Pons (tissue), 1 donor: ENCODE measurements at regions not wholly inside any gene's neighbourhood (a gene's known extent, or its start where the extent isn't known, plus 50 kb on each side); places are given as distances from the start of the nearest gene placed in this dataset.

Source experiments
- DNase-seq: peaks from one replicate; pipeline ENCODE4 v3.0.0-alpha.2; 2016; ENCODE audit warnings: low spot score

DNA sequence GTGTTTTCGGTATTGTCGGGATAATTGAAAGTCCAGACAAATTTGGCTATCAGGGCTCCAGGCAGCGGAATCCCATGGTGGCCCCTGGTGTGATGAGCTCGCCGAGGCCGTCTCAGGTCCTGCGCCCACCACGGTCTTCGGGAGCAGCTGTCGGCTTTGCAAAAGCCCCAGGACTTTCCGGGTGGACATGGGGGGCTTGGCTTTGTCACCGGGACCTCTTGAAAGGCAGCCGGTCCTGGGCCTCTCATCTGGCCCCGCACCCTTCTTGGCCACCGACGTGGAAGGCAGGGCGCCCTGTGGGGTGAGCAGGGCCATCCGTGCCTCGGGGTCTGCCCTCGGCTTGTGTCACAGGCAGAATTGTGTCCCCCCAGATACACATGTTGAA, 87.1 kb upstream of the ACTRT2 start:
- no peak for DNase-seq

DNA sequence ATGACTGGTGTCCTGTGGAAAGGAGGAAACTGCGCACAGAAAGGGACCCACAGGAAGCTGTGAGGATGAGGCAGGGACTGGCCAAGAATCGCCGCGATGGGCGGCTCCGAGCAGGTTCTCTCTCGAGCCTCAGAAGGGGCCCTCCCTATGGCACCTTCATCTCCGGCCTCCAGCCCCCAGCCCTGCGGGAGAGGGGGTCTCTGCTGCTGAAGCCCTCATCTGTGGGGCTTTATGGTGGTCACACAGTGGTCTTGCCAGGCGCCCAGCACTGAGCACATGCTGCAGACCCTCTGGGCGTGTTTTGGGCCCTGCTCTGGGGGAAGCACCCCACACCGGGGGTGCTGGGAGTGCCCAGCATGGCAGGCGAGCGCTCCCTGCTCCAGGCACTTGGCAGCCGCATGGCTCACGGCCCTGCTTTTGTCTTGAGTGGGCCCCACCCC, 86.6 kb upstream of the ACTRT2 start:
- DNase-seq, result no peak

DNA sequence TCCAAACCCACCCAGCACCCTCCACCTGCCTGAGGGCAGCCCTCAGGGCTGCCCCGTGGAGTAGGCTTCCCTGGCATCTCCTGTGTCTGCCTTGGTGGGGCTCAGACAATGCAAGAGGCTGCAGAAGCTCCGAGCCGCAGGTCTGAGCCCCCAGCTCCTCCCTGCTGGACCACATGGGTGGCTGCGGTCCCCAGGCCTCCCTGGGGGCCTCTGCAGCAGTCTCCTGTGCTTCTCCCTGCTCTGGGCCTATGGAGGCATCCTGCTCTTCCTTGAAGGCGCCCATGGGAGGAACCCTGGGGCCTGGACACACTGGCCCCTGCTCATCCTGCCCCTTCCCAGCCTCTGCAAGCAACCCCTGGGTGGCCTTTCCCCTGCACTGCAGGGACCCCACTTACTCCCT, 86.1 kb upstream of the ACTRT2 start:
- DNase-seq, result no peak

DNA sequence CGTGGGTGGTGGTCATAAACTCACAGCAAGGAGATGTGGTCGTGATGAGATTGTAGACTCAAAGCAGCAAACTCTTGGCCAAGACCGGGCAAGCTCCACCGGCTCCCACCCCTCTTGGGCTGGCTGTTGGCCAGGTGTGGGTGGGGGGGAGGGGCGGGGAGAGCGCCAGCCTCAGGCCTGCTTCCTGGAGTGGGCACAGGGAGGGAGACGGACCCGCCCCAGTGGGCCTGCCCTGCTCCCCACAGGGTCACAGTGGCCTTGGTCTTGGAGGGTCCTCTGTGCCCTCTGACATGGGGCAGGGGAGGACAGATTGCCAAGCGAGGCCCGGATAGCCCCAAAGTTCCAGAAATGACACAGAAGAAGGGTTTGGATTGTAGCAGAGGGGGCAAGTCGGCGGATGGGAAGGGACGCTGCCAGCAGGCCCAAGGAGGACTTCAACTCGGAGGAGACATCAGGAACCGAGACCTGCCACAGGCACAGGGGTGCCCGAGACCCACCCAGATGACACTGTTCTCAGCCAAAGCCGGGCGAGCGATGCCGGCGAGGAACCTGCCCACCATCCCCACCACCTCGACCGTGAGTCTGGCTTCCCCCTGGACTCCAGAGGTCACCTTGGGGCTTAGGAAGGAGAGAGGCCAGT, 85.4 kb upstream of the ACTRT2 start:
- DNase-seq, result no peak

DNA sequence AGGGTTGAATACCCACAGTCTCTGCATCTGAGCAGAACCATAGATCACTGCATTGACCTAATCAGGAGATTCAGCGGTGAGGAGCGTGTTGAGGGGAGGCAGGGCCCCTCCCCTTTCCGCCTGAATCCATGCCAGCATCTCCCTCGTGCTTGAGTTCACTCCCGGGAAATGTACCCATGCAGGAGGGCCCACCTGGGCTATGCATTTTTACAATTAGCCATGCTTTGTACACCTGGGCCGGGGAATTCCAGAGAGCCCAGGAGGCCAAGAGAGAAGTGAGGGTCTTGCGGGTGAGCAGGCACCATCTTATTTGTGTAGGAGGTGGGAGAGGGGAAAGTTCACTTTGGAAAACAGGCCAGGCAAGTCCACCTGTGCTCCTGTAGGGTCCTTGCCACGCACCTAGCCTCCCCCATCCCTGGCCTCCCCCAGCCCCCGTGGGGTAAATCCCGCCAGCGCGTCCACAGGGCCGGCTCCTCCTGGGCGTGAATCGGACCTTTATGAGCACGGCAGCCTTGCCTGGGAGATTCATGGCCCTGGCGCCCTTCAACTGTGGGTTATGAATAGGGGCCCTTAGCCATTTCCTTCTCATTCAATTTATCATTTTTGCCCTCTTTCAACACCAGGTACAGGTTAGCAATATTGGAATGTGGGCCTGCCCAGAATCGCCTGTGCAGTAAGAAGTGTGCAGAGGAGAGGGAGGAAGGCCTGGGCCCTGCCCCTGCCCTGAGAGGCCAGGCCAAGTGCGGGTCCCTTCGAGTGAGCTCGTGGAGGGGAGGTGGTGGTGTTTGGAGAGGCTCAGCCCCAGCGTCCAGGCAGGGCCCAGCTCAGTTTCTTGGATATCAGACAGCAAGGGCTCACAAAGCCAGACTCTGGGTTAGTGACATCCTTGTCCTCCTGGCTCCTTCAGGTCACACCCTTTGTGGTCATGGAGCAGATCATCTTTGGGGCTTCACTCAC, 84.4 kb upstream of the ACTRT2 start:
- no peak for DNase-seq

DNA sequence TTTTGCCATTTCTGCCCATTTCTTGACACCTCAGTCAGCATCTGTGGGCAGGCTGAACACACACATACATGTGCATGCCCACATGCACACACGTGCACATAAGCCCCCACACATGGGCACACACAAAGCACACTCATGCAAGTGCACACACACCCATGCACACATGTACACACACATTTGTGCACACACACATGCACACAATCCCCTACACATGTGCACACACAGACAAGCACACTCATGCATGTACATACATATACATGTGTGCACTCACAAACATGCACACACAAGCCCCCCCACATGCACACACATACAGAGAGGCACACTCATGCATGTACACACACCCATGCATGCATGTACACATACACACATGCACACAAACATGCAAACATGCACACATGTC, 83.5 kb upstream of the ACTRT2 start:
- no peak for DNase-seq

DNA sequence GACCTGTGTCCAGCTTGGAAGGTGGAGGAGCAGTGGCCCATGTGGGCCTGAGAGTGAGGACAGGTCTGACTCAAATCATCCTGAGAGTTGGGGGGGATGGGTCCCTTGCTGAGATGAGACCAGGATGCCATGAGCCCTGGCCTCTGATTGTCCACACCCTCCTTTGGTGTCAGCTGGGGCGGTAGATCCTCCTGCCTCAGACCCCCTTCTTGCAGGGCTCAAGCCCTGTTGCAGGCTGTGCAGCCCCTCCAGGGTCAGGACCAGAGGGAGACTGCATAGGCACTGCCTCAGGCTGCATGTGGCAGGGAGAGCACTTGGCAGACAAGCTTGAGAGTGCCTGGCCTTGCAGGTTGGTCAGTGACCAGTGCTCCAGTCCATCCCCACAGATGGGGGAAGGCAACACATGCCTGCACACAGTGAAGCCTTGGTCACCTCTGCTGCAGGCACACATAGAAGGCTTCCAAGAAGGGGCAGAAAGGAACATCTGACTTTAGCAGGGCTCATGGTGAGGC, 82.2 kb upstream of the ACTRT2 start:
- DNase-seq, result no peak

DNA sequence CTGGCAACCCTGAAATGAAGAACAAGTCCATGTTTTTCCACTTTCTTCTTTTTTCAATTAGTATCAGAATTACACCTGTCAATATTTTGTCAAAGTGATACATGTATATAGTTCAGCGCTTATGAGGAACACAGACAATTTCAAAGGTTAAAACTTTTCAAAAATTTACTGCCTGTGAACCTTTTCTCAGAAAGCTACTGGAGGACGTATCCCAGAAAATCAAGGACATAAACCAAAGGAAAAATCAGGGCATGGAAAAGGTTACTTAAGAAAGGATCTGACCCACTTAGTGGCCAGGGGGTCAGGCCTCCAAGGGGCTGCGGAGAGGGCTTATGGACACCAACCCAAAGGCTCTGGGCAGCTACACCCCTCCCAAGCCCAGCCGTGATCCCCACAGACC, 81.1 kb upstream of the ACTRT2 start:
- no peak for DNase-seq

DNA sequence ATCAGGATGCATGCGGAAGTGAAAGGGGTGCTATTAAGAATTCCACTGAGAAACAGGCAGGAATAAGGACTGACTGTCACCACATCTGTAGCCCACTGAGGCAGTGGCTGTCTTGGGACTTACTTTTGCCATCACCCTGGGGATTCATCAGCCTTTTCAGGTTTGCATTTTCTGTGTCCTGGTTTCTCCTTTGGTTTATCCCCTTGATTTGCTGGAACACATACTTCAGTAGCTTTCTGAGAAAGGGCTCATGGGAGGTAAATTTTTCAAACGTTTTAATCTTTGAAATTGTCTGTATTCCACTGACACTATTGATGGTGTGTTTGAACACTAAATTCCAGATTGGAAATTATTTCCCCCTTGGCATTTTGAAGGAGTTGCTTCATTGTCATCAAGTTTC, 80.2 kb upstream of the ACTRT2 start:
- DNase-seq, result no peak

DNA sequence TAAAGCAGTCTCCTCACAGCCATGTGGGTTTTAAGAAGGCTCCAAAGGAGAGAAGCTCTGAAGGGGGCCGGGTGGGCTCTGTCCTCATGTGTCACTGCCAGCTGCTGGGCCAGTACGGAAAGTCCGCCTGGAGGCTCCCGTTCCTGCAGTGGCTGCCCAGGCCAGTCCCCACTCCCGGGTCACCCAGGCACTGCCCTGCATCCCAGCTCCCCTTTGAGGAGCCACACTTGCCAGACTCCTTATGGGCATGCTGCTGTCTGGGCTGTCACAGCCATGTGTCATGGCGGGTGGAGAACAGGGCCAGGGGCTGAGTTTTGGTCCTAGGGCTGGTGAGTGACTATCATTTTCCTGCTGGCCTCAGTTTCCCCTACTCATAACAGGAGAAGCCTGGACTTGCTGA, 79.4 kb upstream of the ACTRT2 start:
- DNase-seq, result no peak

DNA sequence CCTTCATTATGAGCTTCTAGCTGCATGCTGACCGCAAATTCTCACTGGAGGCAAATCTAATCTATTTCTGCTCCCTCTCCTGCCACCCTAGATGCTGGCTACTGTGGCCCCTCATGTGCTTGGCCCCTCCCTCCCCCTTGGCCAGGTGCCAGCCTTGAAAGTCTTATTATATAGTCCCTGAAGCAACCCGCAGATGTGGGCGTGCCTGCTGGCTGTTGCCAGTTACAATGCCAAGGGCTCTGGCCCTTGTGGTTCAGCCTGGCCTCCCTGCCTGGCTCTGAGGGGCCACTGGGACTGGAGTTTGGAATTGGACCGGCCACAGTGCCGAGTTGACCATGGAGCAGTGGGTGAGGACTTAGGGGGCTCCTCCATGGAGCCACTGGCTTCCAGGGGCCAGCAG, 78.9 kb upstream of the ACTRT2 start:
- DNase-seq, result no peak

DNA sequence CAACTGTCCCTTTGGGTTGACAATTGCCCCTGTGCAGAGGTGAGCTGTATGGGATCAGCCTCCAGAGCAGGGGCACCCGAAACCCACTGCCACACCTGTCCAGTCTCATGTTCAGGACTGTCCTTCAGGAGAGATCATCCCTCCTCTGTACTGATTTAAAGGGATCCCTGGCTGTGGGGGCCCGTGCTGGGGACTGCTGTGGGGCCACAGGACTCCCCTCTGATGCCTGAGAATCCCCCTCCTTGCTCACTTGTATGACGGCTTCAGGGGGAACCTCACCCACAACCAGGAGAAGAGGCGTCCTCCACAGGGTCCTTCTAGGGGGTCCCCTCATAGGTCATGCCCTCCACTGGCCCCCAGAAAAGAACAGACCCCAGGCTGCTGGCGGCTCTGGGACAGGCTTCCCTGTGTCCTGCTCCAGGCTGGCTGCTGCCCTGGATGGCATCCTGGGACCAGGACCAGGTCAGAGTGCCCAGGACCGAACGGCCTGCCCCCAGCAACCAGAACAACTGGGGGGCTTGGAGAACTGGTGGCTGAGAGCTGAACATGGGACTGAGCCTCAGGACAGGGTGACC, 77.5 kb upstream of the ACTRT2 start:
- no peak for DNase-seq

DNA sequence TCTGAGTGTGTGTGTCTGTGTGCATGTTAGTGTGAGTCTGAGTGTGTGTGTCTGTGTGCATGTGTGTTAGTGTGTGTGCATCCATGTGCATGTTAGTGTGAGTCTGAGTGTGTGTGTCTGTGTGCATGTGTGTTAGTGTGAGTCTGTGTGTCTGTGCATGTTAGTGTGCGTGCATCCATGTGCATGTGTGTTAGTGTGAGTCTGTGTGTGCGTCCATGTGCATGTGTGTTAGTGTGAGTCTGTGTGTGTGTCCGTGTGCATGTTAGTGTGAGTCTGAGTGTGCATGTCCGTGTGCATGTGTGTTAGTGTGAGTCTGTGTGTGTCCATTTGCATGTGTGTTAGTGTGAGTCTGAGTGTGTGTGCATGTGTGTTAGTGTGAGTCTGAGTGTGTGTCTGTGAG, 76.6 kb upstream of the ACTRT2 start:
- DNase-seq, result no peak

DNA sequence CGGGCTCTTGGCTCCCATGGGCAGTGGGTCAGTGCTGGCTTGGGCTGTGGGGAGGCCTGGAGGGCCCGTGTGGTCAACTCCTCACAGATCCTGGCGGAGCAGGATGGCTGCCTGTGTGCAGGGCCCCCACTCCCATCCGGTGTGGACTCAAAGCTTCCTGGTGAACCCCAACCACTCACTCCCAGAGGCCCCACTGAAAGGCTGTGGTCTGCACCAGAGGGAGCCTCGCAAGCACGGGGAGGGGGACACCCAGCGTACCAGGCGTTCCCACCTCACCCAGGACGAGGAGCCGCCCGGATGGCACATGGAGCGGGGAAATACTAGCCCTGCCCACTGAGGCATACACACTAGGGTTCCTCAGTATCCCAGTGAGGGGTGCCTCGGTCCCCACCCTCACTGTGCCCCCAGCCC, 75.4 kb upstream of the ACTRT2 start:
- no peak for DNase-seq

DNA sequence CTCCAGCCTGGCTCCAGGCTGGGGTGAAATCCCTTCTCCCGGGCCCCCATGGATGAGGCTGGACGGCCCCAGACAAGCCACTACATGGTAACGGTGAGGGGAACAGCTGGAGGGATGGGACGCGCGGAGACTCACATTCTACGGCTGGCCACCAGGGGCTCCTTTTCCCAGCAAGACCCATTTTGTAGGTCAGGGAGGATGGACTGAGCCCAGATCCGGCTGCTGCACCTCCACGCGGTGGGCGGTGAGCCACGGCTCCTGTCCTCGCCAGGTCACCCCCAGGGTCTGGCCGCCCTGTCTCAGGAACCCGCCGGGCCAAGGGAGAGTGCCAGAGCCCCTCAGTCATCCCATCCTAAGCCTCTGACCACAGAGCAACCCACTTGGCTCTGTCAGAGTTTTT, 75.0 kb upstream of the ACTRT2 start:
- DNase-seq, result no peak

DNA sequence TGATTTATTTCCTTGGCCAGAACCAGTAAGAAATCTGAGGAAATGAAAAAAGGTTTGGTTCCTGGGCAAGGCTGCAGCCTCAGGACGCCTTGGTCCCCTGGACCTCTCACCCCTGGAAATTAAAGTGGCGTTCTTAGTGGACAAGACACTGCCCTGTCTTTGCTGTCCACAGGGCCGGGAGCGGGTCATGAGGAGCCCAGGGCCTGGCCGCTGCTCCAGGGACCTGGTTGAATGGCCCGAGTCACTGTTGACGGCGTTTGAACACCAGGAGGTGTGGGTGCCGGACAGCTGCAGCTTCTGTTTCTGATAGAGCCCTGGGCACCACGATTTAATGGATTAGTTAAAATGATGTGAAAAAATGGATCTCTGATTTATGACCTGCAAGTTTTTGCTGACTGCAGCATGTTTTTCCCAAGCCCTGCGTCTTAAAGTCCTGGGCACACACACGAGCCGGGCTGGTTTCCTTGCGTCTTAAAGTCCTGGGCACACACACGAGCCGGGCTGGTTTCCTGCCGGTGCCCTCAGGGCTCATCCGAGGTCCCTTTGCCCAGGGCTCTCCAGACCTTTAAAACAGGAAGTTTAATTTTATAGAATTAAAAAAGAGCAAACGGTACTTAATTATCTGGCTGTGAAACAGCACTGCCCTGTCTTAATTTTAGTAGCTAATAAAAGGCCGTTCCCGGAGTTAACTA, 74.1 kb upstream of the ACTRT2 start:
- no peak for DNase-seq

DNA sequence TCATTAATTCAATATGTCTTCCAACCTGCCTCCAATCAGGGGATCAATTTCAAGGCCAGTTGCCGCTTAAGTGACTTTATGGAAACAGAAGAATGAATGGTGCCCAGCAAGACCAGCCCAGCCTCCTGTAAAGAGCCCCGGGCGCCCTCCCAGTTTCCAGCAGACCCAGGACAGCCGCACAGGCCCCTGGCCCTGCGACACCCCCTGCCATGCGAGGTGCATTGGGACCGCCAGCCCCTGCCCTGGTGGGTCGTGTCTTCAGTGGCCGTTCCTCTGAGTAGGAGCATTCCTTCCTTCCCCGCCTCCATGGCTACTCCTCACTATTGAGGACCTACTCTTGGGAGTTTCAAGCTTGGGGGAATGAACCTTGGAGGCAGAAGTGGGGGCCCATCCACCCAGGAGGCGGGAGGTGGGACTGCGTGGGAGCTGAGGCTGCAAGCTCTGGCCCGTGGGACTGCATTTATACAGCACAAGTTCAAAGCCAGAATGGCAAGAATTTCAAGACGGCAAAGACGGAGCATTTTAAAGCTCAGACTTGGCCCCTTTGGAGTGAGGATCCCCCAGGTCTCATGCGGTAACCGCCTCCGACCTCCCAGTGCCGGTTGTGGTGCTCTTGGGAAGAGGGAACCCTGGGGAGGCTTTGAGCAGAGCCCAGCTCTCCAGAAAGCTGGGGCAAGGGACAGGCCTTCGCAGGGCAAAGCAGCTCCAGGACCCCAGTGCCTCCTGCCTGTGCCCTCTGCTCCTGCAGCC, 73.1 kb upstream of the ACTRT2 start:
- DNase-seq, result no peak

DNA sequence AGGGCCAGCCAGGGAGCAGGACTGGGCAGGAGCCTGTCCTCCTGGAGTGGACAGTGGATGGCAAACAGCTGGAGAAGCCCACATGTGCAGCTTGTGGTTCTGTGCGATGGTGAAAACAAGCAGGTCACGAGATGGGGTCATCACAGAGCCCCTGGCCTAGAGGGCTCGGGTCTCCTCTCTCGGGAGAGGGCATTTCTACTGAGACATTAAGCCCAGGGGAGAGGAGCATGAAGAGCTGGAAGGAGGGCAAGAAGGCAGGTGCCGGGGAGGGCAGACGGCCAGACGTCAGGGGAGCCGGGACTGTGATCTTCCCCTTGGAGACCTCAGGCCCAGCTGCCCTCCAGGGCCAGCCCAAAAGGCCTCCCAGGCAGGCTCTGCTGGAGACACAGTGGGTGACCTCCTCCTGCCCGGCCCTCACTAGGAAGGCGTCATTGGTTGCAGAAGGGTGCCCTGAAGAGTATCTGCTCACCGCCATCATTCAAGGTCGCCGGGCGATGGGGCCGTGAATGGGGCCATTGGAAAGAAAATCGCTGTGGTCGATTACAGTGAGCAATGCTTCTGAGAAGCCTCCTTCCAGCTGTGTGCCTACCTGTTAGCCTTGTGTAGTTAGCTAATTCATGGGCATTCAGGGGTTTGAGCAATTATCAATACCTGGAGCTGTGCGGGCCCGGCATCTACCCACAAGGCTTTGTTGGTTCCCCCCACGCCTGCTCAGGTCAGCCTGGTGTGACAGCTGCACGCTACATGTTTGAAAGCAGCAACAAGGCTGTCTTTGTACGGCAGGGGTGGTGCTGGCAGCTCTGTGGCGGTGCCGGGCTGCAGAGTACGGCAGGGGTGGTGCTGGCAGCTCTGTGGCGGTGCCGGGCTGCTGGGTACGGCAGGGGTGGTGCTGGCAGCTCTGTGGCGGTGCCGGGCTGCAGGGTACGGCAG, 72.3 kb upstream of the ACTRT2 start:
- peak; percentile 80 for DNase-seq

DNA sequence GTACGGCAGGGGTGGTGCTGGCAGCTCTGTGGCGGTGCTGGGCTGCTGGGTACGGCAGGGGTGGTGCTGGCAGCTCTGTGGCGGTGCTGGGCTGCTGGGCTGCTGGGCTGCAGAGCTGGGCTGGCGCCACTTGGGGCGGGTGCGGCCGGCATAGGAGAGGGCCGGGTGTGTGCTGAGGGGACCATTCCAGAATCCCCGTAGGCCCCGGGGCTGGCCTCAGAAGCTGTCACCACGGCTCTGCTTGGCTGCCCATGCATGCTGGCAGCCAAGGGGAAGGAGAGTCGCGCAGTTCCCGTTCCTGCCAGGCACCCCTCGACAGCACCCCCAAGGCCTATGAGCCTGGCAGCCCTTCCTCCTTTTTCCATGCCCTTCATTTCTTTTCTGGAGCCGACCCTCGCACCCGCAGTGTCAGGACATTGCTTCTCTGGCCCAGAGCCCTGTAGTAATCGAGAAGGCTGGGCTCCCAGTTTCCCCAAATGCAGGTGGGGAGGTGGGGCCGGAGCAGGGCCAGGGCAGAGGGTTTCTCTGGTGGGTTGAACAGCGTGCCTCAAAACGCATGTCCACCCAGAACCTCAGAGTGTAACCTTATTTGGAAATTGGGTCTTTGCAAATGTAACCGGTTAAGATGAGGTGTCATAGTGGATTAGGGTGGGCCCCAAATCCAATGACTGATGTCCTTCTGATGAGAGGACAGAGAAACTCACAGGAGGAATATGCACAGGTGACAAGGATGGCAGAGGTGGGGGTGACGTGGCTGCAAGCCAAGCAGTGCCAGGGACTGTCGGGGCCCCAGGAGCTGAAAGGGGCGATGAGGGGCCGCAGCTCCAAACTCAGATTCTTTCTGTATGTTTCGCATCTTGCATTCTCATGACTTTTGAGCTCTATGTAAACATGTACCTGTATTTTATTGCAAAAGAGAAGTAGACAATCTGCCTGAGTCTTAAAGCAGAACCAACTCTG, 71.0 kb upstream of the ACTRT2 start:
- DNase-seq, result no peak
